GM10248 (cell line): ENCODE measurements at regions not wholly inside any gene's neighbourhood (a gene's known extent, or its start where the extent isn't known, plus 50 kb on each side); places are given as distances from the start of the nearest gene placed in this dataset.

Source experiments
- CTCF ChIA-PET: fragments of 300-600 bp; sonication (Branson Sonifier 250); formaldehyde crosslinking; extraction: SDS; loops from one replicate; lab custom pipeline; 2021; ENCODE audit warnings: antibody characterized with exemption; lab: Yijun Ruan, JAX
- POLR2A ChIA-PET: fragments of 350-650 bp; sonication (Branson Sonifier 250); formaldehyde crosslinking; extraction: SDS; loops from one replicate; lab custom pipeline; 2020; ENCODE audit warnings: antibody characterized with exemption; lab: Yijun Ruan, JAX
- DNase-seq: peaks from one replicate; pipeline ENCODE4 v3.0.0; 2012; ENCODE audit errors: extremely low spot score
- TF ChIP-seq, protein P1 (sequence below): IDR thresholded peaks from 2 replicates; pipeline ENCODE4 v1.5.1; 2012; ENCODE audit warnings: mild to moderate bottlenecking, low read depth; ENCODE audit errors: extremely low read depth, missing control alignments, control extremely low read depth

DNA sequence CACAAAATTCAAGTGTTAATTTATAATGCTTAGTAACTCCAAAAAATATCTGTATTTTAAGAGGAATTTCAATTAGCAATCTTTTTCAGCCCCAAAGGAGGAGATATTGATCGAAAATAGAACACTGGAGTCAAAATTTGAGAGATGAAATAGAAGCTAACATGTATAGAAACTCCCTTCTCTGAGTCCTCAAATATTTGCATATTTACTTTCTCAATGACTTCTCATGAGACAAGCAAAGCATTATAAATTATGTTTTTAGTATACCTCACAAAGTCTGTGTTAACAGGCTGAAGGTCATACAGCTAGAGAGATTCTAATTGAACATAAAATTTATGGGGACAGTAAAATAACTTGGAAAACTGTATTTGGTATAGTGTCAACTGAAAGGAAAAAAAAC is 260.5 kb downstream of the GPAM start:
- TF ChIP-seq, protein P1, sequence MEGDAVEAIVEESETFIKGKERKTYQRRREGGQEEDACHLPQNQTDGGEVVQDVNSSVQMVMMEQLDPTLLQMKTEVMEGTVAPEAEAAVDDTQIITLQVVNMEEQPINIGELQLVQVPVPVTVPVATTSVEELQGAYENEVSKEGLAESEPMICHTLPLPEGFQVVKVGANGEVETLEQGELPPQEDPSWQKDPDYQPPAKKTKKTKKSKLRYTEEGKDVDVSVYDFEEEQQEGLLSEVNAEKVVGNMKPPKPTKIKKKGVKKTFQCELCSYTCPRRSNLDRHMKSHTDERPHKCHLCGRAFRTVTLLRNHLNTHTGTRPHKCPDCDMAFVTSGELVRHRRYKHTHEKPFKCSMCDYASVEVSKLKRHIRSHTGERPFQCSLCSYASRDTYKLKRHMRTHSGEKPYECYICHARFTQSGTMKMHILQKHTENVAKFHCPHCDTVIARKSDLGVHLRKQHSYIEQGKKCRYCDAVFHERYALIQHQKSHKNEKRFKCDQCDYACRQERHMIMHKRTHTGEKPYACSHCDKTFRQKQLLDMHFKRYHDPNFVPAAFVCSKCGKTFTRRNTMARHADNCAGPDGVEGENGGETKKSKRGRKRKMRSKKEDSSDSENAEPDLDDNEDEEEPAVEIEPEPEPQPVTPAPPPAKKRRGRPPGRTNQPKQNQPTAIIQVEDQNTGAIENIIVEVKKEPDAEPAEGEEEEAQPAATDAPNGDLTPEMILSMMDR, result no peak
- no peak for DNase-seq
- POLR2A ChIA-PET, result no interaction called here
- CTCF ChIA-PET, result interaction anchor here (0.7 to 1.5 kb wide), 3 partner anchors 12 to 214 kb away, joined by 3 read pairs; no protein-coding TSS in a partner anchor

DNA sequence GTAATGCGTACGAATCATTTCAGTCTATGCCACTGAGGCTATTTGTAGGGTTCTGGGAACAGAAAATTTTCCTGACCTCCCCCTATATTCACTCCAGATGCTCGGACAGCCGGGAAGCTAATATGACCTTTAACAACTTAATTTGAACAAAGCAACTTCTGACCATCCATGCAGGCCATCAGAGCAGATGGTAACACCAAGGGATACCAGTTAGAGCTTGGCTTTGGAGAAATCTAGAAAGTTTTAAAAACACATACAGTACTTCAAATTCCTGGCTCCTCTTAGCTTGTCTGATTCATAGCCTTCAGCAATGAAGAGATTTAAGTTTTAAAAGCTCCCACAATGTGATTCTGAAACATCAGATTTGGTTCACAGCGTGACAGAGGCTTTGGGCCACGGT is 257.3 kb downstream of the GPAM start:
- DNase-seq, result no peak
- TF ChIP-seq, protein P1, result no peak
- ChIA-PET CTCF (no interaction called here), POLR2A (no interaction called here)

DNA sequence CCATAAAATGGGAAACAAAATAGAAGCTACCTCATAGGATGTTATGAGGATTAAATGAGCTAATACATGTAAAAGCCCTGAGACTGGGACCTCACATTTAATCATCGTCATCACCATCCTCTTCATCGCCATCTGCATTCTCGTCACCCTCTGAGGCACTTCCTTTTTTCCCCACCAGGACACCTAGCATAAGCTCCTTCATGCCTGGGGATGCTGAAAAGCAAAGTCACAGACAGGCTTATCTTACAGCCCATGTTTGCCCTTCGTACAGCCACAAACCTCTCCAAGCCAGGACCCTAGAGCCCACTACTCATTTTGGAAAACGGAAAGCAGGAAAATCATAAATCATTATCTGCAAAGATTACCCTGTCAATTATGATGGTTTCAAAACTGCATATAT is 249.6 kb downstream of the GPAM start:
- ChIA-PET CTCF (interaction anchor here (1.0 to 2.1 kb wide), 5 partner anchors 10 to 75 kb away, joined by 3 to 6 read pairs (median 3); no protein-coding TSS in a partner anchor), POLR2A (no interaction called here)
- no peak for DNase-seq
- TF ChIP-seq, protein P1, result no peak

DNA sequence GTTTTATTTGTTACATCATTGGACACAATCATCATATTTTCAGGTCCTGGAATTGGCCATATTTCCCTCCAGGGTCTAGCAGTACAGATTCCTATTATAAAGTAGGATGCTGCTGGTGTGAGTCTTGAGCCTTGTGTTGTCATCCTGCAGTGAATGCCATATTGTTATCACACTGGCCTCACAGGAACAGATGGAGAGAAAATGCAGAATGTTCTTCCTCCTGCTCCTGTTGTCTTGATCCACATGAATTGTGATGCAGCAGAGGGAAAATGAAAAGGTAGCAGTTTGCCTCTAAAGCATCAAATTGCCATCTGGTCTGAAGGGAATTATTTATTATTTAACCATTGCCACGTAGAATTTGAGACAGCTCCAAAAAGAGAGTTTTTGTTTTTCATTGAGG is 248.6 kb downstream of the GPAM start:
- DNase-seq, result no peak
- ChIA-PET POLR2A (no interaction called here), CTCF (interaction anchor here (0.8 to 2.1 kb wide), 4 partner anchors 12 to 74 kb away, joined by 3 to 6 read pairs (median 3); no protein-coding TSS in a partner anchor)
- TF ChIP-seq, protein P1, result no peak

DNA sequence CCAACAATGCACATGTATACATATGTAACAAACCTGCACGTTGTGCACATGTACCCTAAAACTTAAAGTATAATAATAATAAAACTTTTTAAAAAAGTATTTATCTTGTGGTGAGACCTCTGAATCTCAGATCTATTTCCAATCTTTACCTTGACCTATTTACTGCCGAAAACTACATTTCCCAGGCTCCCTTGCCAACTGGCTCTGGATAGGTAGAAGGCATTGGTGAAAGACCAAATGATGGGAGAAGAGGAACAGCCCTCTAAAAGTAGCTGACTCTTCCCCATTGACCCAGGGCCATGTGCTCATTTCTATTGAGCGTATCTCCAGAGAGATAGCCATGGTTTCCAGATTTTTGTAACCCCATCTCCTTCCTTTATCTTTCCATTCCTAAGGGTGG is 247.4 kb downstream of the GPAM start:
- ChIA-PET CTCF (interaction anchor here (1.1 kb wide), 1 partner anchor 8 kb away, joined by 3 read pairs; no protein-coding TSS in a partner anchor), POLR2A (no interaction called here)
- no peak for DNase-seq
- TF ChIP-seq, protein P1, result no peak

DNA sequence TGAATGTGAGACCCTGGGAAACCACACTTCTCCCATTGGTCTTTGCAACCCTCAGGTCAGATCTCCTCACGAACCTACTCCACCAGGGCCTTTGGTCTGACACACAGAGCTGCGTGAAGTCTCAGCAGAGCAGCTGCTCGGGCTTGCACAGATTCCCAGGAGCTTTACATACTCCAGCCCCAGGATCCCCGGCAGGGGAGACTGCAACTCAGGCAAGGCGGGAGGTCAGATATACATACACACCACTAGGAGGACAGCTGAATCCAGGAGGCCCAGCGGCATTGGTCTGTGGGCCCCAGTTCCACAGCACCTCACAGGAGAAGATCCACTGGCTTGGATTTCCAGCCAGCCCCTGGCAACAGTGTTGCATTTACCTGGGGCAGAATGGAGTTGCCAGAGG is 239.2 kb downstream of the GPAM start:
- POLR2A ChIA-PET, result no interaction called here
- CTCF ChIA-PET, result interaction anchor here (1.3 kb wide), 1 partner anchor 11 kb away, joined by 3 read pairs; no protein-coding TSS in a partner anchor
- TF ChIP-seq, protein P1, result no peak
- no peak for DNase-seq
